NCI-H524 (cell line): ENCODE measurements at regions not wholly inside any gene's neighbourhood (a gene's known extent, or its start where the extent isn't known, plus 50 kb on each side); places are given as distances from the start of the nearest gene placed in this dataset.
"Not testable (repeated sequence)": the region's sequence is repeated elsewhere in the genome, so short reads cannot be mapped to it uniquely, and the experiment has no call there.

ENCODE experiments used
- DNase-seq, 2 experiments: peaks; one replicate each; lab custom pipeline; 2025; lab: John Stamatoyannopoulos, UW

DNA sequence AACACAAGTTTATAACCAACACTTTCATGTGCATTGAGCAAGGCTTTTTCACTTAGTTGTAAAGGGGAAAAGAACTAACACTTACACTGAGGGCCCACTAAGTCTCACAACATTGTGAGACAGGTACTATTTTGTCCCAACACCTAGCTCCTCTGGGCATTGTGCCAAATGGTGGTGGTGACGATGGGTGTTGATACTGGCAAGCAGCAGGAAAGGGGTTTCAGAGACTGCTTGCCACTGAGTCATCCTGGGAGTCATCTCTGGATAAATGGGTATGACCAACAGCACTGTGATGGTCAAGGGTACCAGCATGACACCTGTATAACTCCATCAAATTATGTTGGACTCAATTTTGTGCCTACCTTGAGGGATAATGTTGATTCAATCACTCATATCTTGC, 138.8 kb upstream of the ITGA6 start:
- no peak for DNase-seq

GRCh38 chr2:172293952-172294351, 133.4 kb upstream of the ITGA6 start:
- peak in 1 of 2 experiments; percentile 34 for DNase-seq

DNA sequence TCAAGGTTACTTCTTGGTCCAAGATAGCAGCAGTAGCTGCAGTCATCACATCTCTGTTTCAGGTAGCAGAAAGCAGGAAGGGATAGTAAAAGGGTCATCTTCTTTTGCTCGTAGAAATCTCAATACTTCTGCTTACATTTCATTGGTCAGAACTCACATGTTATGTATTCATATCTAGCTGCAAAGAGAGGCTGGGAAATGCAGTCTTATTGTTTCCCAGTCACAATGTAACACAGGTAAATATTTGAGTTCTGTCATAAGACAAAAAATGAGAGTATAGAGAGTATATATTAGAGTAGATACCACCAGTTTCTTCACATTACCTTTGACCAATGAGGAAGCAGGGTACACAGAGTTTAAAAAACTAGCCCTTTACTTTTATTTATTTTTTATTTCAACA, 132.4 kb upstream of the ITGA6 start:
- no peak for DNase-seq

GRCh38 chr2:172295677-172296076, 131.7 kb upstream of the ITGA6 start:
- DNase-seq = no peak

DNA sequence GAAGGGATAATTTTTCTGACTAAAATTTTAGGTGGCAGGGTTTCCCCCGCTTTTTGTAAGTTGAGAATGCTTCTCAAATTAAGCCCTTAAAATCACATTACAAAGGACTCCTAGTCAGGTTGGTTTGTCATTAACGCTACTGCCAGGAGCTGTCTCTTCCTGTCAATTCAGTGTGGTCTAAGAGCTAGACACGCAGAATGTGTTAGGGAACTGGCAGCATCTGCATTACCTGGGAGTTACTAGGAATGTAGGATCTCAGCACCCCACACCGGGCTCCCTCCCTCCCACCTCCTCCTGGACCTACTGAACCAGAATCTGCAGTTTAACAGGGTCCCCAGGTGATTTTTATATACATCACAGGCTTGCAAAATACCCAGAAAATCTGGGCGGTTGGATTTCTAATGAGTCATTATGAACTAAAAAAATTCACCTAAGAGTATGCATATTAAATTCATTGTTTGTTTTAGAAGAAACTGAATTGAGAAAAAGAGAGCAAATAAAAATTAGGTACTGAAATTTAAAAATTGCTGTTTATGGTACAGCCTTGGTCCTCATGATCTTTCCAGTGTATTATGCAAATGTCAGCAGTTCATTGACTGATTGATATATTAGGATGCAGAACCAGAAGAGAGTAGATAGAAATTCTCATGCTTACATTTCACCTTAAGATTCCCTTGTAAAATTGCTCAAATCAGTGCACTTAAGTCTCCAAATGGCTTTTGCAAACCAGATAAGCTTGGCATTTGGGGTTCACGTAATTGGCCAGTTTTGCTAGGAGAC, 130.9 kb upstream of the ITGA6 start:
- DNase-seq = no peak

DNA sequence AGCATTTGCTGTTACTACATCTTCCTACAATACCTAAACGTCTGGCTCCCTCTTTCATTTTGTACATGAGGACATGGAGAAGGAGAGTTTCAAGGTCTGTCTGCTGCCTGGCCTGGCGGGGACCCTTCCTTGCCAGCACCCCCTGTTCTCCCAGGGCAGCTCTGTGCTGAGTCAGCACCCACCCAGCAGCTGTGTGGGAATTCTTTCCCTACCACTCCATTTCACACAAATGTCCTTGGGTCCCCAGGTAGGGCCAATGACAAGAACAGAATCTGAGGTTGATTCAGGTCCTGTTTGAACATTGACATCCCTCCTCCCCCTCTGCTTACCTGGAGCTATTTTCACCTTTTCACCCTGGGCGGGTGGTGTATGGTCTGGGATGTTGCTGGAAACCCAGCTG, 129.9 kb upstream of the ITGA6 start:
- no peak for DNase-seq

GRCh38 chr2:172297950-172298349, 129.4 kb upstream of the ITGA6 start:
- peak; percentile 53 to 61 for DNase-seq

DNA sequence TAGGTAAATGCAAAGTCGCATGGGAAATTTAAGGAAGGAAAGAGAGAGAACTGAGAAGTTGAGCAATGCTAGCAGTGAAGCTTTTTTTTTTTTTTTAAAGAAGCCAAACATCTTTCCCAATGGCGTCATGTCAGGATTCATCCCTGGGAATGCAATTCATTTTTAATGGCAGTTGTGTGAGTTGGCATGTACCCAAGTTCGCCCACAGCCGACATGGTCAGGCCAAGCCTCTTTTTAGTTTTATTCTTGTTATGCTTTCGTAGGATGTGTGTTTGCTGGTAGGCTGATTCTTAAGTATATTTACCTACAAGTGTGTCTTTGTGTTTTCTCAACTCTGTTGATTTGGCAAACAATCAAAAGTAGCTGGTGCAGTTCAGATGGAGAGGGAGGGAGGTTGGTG, 127.6 kb upstream of the ITGA6 start:
- no peak for DNase-seq

DNA sequence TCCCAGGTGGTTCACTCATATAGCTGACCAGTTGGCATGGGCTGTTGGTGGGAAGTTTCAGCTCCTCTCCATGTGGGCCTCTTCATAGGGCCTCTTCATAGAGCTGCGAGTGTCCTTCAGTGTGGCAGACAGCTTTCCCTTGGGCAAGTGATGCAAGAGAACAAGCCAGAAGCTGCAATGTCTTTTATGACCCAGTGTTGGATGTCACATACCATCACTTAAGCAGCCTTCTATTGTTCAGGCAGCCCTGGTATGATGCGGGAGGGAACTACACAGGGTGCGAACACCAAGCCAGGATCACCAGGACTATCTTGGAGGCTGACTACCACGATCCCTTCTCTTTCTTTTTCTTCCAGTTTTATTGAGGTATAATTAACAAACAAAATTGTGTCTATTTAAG, 126.5 kb upstream of the ITGA6 start:
- DNase-seq = no peak

- peak in 1 of 2 experiments; percentile 13 for DNase-seq
Observed at GRCh38 chr2:172305066-172305465, 122.3 kb upstream of the ITGA6 start.

GRCh38 chr2:172307800-172308199, 119.6 kb upstream of the ITGA6 start:
- DNase-seq = peak in 1 of 2 experiments; percentile 35

GRCh38 chr2:172308253-172308935, 119.0 kb upstream of the ITGA6 start:
- DNase-seq = no peak

DNA sequence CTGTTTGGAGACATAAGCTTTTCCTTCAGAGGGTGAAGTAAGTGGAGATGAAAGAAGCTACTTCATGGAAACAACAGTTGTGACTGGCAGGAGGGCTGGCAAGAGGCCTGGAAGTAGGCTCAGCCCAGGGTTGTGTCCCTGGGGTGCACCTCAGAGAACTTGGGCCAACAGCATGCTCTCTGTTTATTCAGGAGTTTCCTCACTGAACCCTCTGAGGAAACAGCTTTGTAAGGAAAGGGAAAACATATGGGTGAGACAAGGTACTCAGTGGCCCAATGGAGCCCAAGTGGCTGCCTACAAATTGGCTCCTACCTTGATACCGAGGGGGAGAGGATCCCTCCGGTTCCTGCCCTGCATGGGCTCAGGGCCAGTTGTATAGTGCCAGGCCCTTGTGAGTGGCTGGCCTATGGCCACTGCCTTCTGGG, 115.5 kb upstream of the ITGA6 start:
- peak in 1 of 2 experiments; percentile 6 for DNase-seq

GRCh38 chr2:172313715-172314341, 113.6 kb upstream of the ITGA6 start:
- no peak for DNase-seq

- DNase-seq = not testable (repeated sequence)
Observed at GRCh38 chr2:172315070-172315469, 112.3 kb upstream of the ITGA6 start.

GRCh38 chr2:172322049-172322448, 105.3 kb upstream of the ITGA6 start:
- no peak for DNase-seq

DNA sequence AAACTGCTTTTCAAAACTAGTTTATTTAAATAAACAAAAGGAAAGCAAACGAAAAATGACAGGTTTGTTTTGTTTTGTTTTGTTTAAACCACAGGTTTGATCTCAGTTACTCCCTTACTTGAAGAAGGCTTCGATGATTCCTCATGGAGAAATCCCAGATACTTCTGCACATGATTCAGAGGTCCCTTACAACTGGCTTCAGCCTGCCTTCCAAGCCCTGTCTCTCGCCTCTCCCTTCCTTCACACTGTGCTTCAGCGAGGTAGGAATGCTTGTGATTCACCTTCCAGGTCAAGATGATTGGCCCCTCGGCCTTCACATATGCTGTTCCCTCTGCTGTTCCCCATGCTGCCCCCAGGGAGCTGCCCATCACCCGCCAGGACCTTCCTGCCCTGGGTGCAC, 104.1 kb upstream of the ITGA6 start:
- DNase-seq = no peak

DNA sequence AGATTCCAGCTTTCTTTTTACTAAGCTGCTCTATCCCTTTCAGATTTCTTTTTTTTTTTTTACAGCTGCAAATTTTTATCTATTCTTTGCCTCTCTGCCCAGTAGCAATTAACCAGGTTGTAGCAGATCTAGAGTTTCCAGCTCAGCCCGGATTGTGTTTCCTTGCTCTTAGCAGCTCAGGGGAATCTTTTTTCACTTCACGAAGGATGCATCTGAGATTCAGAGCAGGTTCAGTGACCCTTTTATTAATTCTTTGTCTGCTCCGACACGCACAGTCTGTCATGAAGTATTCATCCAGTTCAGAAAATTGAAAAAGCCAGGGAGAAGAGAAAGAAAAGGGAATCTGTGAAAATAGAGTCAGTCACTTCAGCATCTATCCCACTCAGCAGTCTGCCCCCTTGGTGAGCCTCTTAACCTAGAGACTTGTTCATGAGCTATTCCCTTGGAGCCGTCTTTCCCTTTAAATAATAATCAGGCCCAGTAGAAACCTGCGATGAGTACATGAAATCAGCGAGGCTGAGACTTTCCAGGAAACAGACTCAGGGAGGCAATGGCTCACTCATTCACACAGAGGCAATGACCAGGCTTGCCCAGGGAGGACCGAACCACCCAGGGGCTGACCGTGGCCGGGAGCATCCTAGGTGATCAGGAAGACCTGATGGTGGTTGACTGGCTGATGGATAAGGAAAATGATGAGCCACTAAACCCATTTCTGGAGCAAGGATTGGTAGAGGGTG, 103.4 kb upstream of the ITGA6 start:
- no peak for DNase-seq

DNA sequence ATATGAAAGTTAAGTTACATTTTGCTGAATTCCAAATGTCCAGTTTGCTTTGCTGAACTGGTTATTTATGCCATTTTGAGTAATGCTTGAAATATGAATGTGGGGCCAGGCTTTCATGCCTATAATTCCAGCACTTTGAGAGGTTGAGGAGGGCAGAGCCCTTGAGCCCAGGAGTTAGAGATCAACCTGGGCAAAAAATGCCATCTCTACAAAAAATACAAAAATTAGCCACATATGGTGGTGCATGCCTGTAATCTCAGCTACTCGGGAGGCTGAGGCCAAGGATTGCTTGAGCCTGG, 101.2 kb upstream of the ITGA6 start:
- DNase-seq = no peak

DNA sequence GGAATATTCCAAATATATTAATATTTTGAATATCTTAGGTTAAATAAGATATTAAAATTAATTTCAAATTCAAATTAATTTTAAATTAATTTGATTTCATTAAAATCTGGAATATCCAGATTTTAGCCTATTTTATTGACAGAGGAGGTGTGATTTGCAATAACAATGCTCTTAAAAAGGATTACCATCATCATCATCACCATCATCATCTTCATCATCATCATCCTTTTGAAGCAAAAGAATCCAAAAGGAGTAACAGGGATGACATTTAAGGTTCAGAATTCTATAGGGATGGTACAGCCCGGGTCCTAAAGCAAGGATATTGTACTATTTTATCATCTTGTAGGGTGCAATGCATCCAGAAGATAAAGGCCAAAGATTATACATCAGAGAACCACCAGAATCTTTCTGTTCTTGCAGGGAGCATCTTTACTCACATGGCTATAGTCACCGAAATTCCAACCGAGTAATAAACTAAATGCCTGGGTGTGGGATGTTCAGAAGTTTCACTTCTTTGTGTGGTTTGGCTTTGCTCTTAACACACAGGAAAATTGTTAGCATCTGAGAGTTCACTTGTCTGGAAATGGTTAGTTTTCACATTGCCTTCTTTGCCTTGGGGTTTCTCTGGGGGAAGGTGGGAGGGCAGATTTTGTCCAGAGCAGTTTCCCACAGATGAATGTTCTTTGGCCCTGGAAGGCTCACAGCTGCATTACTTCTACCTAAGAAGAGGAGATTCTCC, 99.1 kb upstream of the ITGA6 start:
- no peak for DNase-seq

- DNase-seq = no peak
Observed at GRCh38 chr2:172329416-172329773, 98.0 kb upstream of the ITGA6 start.
